Chondrocyte (in vitro differentiated cells): ENCODE measurements at regions not wholly inside any gene's neighbourhood (a gene's known extent, or its start where the extent isn't known, plus 50 kb on each side); places are given as distances from the start of the nearest gene placed in this dataset.

Experiments used
- DNase-seq: peaks from one replicate; pipeline ENCODE4 v3.0.0; 2021; ENCODE audit warnings: mixed read lengths, low spot score
- H3K27ac Mint-ChIP-seq: one replicate; pipeline ENCODE4 v1.8.0; 2021; ENCODE audit warnings: mild to moderate bottlenecking, moderate library complexity, mixed read lengths; ENCODE audit not compliant: unreplicated experiment
- H3K27me3 Mint-ChIP-seq: 2 replicates; pipeline ENCODE4 v1.8.0; 2021; ENCODE audit warnings: low read depth, mixed read lengths
- H3K36me3 Mint-ChIP-seq: 2 replicates; pipeline ENCODE4 v1.8.0; 2021; ENCODE audit warnings: low read depth, mixed read lengths
- H3K4me1 Mint-ChIP-seq: 2 replicates; pipeline ENCODE4 v1.8.0; 2021; ENCODE audit warnings: low read depth, mild to moderate bottlenecking, mixed read lengths
- H3K4me3 Mint-ChIP-seq: one replicate; pipeline ENCODE4 v1.8.0; 2021; ENCODE audit warnings: mild to moderate bottlenecking, moderate library complexity, mixed read lengths; ENCODE audit not compliant: unreplicated experiment
- H3K9me3 Mint-ChIP-seq: 2 replicates; pipeline ENCODE4 v1.8.0; 2021; ENCODE audit warnings: low read depth, mixed read lengths
- TF ChIP-seq, protein P1 (sequence below): fragments of 200-600 bp; sonication (generic); IDR thresholded peaks from 2 replicates; pipeline ENCODE4 v1.5.0; 2021; ENCODE audit warnings: antibody characterized with exemption, mild to moderate bottlenecking, moderate library complexity

DNA sequence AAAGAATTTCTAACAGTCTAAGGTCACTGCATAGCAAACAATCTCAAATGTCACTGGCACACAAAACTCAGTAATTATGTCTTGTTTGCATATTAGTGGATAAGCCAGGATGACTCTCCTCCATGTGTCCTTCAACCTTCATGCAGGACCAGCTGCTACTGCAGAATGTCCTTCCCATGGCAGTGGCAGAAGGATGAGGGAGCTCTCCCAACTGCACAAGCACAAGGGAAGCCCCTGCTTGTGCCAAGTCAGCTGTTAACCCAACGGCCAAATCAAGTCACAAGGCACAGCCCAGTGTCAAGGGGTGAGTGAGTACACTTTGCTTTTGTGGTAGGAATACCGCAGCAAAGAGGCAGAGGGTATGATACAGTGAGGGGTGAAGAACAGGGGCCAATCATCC is 59.3 kb upstream of the VWC2 start:
- TF ChIP-seq, protein P1, sequence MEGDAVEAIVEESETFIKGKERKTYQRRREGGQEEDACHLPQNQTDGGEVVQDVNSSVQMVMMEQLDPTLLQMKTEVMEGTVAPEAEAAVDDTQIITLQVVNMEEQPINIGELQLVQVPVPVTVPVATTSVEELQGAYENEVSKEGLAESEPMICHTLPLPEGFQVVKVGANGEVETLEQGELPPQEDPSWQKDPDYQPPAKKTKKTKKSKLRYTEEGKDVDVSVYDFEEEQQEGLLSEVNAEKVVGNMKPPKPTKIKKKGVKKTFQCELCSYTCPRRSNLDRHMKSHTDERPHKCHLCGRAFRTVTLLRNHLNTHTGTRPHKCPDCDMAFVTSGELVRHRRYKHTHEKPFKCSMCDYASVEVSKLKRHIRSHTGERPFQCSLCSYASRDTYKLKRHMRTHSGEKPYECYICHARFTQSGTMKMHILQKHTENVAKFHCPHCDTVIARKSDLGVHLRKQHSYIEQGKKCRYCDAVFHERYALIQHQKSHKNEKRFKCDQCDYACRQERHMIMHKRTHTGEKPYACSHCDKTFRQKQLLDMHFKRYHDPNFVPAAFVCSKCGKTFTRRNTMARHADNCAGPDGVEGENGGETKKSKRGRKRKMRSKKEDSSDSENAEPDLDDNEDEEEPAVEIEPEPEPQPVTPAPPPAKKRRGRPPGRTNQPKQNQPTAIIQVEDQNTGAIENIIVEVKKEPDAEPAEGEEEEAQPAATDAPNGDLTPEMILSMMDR, result no peak
- Mint-ChIP-seq H3K36me3 (no peaks in the 10 kb centered on the region), H3K4me1 (no peaks in the 10 kb centered on the region), H3K27ac (no peak overlapping the region), H3K9me3 (no peaks in the 10 kb centered on the region), H3K27me3 (no peaks in the 10 kb centered on the region), H3K4me3 (no peak overlapping the region)
- no peak for DNase-seq

DNA sequence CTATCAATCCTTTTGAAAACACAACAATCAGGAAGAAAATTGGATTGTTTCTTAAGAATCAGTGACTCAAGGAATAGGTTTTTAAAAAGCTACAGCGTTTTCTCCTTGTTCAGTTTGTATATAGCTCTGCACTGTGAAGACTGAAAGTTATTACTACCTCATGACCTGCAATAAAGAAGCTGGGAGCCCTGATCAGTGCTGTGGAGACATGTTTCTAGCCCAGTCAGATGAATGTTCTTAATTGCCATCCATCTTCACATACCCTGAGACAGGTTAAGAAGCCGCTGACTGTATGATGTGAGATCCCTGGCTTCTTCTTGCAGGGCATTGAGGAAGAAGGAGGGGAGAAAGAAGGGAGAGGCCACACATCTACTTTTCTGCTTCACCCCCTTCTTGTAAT is 58.0 kb upstream of the VWC2 start:
- Mint-ChIP-seq H3K4me1 (no peaks in the 10 kb centered on the region), H3K9me3 (no peaks in the 10 kb centered on the region), H3K36me3 (no peaks in the 10 kb centered on the region), H3K4me3 (no peak overlapping the region), H3K27me3 (no peaks in the 10 kb centered on the region), H3K27ac (no peak overlapping the region)
- no peak for DNase-seq
- TF ChIP-seq, protein P1, result no peak

- Mint-ChIP-seq H3K27ac (no peak overlapping the region), H3K4me3 (no peak overlapping the region), H3K27me3 (no peaks in the 10 kb centered on the region), H3K9me3 (peaks cover 8% of the 10 kb centered on the region), H3K36me3 (no peaks in the 10 kb centered on the region), H3K4me1 (no peaks in the 10 kb centered on the region)
- TF ChIP-seq, protein P1, result no peak
- DNase-seq, result no peak
Observed at GRCh38 chr7:49717547-49717946, 55.9 kb upstream of the VWC2 start.

GRCh38 chr7:49718760-49719159 is 54.7 kb upstream of the VWC2 start:
- no peaks in the 10 kb centered on the region for H3K27me3 Mint-ChIP-seq
- H3K36me3 Mint-ChIP-seq, result no peaks in the 10 kb centered on the region
- no peak overlapping the region for H3K27ac Mint-ChIP-seq
- peaks cover 8% of the 10 kb centered on the region for H3K9me3 Mint-ChIP-seq
- no peaks in the 10 kb centered on the region for H3K4me1 Mint-ChIP-seq
- DNase-seq, result no peak
- TF ChIP-seq, protein P1, result no peak
- no peak overlapping the region for H3K4me3 Mint-ChIP-seq

DNA sequence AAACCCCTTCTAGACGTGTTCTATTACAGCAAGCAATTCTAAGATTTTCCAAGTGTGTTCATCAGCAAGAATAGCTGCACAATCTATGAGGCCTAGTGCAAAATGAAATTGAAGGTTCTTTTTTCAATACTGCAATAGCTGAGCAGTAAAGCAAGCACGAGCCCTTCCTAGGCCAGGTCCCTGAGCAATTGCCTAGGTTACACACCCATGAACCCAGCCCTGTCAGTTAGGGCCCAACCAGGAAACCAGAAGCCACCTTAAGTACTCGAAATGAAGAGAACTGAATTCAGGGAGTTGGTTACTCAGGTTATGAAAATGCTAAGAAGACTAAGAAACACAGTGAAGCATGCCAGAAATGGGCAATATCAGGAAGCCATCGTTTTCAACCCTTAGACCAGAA is 52.0 kb upstream of the VWC2 start:
- Mint-ChIP-seq H3K36me3 (no peaks in the 10 kb centered on the region), H3K4me1 (no peaks in the 10 kb centered on the region), H3K9me3 (peaks cover 8% of the 10 kb centered on the region), H3K27me3 (peaks cover 2% of the 10 kb centered on the region), H3K4me3 (no peak overlapping the region), H3K27ac (no peak overlapping the region)
- TF ChIP-seq, protein P1, result no peak
- DNase-seq, result no peak
